BJ (cell line): ENCODE measurements at regions not wholly inside any gene's neighbourhood (a gene's known extent, or its start where the extent isn't known, plus 50 kb on each side); places are given as distances from the start of the nearest gene placed in this dataset.

Experiments
- CTCF ChIA-PET: fragments of 350-600 bp; formaldehyde crosslinking; extraction: SDS; loops from one replicate; lab custom pipeline; 2021; ENCODE audit warnings: antibody characterized with exemption, inconsistent platforms; lab: Yijun Ruan, JAX
- POLR2A ChIA-PET: fragments of 300-600 bp; sonication (Branson Sonifier 250); formaldehyde crosslinking; extraction: SDS; loops from one replicate; lab custom pipeline; 2021; ENCODE audit warnings: antibody characterized with exemption; lab: Charles Lee
- DNase-seq: peaks from one replicate; pipeline ENCODE4 v3.0.0-alpha.2; 2011; ENCODE audit warnings: low read depth
- H3K27me3 ChIP-seq: 2 replicates; pipeline ENCODE4 v1.6.0; 2011; ENCODE audit warnings: low read length; ENCODE audit not compliant: control insufficient read depth, insufficient read depth
- H3K36me3 ChIP-seq: 2 replicates; pipeline ENCODE4 v1.5.1; 2011; ENCODE audit warnings: low read length; ENCODE audit not compliant: control insufficient read depth, insufficient read depth
- H3K4me3 ChIP-seq: 2 replicates; pipeline ENCODE4 v1.5.1; 2011; ENCODE audit warnings: low read depth, mild to moderate bottlenecking, control low read depth, low read length
- TF ChIP-seq, protein P1 (sequence below): IDR thresholded peaks from 2 replicates; pipeline ENCODE4 v1.5.1; 2011; ENCODE audit warnings: low read depth, mild to moderate bottlenecking, control low read depth, inconsistent platforms, low read length, moderate library complexity; ENCODE audit not compliant: insufficient read depth

DNA sequence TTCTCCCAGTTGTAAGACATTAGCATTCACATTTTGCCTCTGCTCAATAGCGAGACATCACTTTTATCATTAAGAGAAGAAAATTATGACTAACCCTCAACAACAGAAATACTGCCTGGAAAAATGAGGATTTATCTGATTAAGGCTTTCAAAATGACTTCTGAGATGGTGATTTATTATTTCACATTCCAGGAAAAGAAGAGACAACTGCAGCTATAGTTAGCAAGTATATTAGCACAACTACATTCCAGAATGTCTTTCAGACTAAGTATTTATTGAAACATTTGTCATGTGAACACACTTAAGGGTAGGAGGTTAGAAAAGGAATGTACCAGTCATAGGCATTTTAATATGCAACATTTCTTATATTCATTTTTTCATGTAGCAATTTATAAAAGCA, 162.0 kb downstream of the IQUB start:
- no peaks in the 10 kb centered on the region for H3K36me3 ChIP-seq
- TF ChIP-seq, protein P1, sequence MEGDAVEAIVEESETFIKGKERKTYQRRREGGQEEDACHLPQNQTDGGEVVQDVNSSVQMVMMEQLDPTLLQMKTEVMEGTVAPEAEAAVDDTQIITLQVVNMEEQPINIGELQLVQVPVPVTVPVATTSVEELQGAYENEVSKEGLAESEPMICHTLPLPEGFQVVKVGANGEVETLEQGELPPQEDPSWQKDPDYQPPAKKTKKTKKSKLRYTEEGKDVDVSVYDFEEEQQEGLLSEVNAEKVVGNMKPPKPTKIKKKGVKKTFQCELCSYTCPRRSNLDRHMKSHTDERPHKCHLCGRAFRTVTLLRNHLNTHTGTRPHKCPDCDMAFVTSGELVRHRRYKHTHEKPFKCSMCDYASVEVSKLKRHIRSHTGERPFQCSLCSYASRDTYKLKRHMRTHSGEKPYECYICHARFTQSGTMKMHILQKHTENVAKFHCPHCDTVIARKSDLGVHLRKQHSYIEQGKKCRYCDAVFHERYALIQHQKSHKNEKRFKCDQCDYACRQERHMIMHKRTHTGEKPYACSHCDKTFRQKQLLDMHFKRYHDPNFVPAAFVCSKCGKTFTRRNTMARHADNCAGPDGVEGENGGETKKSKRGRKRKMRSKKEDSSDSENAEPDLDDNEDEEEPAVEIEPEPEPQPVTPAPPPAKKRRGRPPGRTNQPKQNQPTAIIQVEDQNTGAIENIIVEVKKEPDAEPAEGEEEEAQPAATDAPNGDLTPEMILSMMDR: no peak
- H3K4me3 ChIP-seq: no peak overlapping the region
- CTCF ChIA-PET: no interaction called here
- POLR2A ChIA-PET: no interaction called here
- no peaks in the 10 kb centered on the region for H3K27me3 ChIP-seq
- DNase-seq: no peak

DNA sequence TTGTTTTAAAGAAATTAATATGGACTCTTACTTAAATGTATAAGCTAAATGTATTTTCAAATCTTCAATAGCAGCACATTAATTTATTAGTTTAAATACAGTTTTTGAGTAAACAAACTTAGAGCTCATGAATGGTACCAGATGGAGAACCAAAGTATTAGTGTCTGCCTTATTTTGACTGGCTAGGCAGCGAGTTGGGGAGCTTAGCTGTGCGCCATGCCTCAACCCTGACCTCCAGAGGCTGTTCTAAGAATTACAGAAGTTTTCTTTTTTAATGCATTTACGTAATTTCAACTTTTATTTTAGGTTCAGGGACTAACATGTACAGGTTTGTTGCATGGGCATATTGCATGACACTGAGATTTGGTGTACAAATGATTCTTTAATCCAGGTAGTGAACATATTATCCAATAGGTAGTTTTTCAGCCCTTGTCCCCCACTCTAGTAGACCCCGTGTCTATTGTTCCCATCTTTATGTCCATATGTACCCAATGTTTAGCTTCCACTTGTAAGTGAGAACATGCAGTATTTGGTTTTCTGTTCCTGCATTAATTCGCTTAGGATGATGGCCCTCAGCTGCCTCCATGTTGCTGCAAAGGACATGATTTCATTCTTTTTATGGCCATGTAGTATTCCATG, 166.8 kb downstream of the IQUB start:
- CTCF ChIA-PET: interaction anchor here (0.6 to 1.1 kb wide), 2 partner anchors 10 to 13 kb away, joined by 3 read pairs; no protein-coding TSS in a partner anchor
- Histone ChIP-seq H3K36me3 (no peaks in the 10 kb centered on the region), H3K27me3 (no peaks in the 10 kb centered on the region), H3K4me3 (no peak overlapping the region)
- POLR2A ChIA-PET: no interaction called here
- no peak for DNase-seq
- TF ChIP-seq, protein P1: peak; percentile 33

DNA sequence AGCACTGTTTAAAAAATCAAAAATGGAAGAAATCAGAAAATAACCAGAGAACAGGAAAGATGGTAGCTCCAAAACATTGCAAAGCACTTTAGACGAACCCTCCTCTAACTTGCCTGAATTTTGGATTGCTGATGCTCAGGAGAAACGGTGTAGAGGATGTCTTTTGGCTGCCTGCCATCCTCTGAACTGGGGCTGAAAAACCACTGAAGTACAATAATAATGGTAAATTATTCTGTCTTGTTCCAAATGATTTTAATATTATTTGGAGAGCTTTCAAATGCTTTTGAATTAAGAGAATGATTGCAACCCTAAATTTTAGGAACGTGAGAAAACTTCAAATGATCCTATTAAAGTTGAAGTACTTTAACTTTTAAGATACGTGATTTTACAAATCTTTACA, 167.3 kb upstream of the SLC13A1 start:
- no peaks in the 10 kb centered on the region for H3K36me3 ChIP-seq
- H3K27me3 ChIP-seq: no peaks in the 10 kb centered on the region
- POLR2A ChIA-PET: no interaction called here
- CTCF ChIA-PET: interaction anchor here (0.6 to 1.1 kb wide), 2 partner anchors 9 to 13 kb away, joined by 3 read pairs; no protein-coding TSS in a partner anchor
- TF ChIP-seq, protein P1: no peak
- no peak overlapping the region for H3K4me3 ChIP-seq
- DNase-seq: no peak

DNA sequence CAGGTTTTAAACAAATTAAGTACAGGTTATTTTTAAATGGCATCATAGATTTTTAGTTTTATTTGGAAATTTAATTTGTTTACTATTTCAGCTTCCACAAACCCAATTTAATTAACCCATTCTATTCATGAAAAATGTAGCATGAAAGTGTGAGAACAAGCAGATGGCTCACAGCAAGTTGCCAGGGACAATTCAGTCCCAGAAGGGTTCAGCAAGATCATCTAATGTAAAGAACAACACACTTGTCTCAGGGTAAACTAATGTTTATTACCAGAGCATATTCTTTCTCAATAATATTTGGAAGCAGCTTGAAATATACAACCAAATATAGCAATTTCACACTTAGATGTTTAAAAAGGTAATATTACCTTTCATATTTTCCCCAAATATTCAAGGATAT, 166.9 kb upstream of the SLC13A1 start:
- ChIA-PET POLR2A (no interaction called here), CTCF (no interaction called here)
- DNase-seq: no peak
- no peaks in the 10 kb centered on the region for H3K36me3 ChIP-seq
- H3K27me3 ChIP-seq: no peaks in the 10 kb centered on the region
- TF ChIP-seq, protein P1: no peak
- H3K4me3 ChIP-seq: no peak overlapping the region

DNA sequence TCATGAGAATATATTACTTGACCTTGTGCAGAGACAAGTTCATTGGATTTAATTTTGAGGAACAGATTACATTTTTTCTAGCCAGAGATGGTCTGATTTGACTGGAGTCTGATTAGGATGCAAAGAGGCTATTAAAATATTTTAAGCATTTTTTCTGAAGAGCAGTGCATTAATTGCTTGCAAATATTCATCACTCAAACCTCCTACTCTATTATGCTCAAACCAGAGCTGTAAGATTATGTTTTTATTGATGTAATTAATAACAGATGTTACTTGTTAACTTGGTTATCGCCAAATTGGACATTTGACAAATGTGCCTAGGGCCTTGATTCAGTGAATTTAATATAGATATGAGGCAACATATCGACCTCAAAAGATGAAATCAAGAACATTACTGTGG, 160.9 kb upstream of the SLC13A1 start:
- ChIA-PET POLR2A (no interaction called here), CTCF (no interaction called here)
- H3K27me3 ChIP-seq: no peaks in the 10 kb centered on the region
- no peak for DNase-seq
- H3K4me3 ChIP-seq: no peak overlapping the region
- TF ChIP-seq, protein P1: no peak
- no peaks in the 10 kb centered on the region for H3K36me3 ChIP-seq
